ENCODE measurements at regions not wholly inside any gene's neighbourhood (a gene's known extent, or its start where the extent isn't known, plus 50 kb on each side); places are given as distances from the start of the nearest gene placed in this dataset.

DNA sequence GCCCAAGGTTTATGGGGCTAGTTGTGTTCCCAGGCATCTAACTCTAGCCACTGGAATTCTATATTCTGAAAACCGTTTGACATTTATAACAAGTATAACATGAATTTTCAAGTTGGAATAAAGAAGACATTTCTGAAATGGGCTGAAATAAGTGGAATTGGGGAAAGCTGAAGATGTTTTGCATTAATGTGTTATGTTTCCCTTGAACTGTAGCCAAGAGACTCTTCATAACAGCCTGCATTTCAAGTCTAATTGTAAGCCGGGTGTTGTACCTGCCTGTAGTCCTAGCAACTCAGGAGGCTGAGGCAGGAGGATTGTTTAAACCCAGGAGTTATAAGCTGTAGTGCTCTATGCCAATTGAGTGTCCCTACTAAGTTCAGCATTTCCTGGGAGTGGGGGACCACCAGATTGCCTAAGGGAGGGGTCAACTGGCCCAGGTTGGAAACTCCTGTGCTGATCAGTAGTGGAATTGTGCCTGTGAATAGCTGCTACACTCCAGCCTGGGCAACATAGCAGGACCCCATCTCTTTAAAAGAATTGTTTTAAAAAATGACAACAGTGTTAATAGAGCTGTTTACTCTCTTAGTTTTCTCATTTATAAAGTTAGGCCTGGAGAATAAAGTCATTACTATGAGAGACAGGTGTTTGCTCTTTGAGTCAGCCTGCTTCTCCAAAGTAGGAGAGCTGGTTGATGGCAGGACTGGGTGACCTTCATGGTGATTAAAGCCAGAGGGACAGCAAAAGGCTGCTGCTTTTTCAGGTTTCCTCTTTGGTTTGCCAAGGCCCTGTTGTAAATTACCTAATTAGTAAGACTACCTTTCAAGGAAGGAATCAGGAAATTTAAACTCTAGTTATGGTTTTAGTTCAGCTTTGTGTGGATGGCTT lies 483.6 kb upstream of the RGS6 start:
- H3K4me3 ChIP-seq (ENCODE audit: low read depth, low read length), result no peak overlapping the region
- no peak for DNase-seq (ENCODE audit: low read depth)
- TF ChIP-seq POLR2A (IDR thresholded peaks at IDR 0.05; ENCODE audit: extremely low read depth, insufficient read length), result no peak

DNA sequence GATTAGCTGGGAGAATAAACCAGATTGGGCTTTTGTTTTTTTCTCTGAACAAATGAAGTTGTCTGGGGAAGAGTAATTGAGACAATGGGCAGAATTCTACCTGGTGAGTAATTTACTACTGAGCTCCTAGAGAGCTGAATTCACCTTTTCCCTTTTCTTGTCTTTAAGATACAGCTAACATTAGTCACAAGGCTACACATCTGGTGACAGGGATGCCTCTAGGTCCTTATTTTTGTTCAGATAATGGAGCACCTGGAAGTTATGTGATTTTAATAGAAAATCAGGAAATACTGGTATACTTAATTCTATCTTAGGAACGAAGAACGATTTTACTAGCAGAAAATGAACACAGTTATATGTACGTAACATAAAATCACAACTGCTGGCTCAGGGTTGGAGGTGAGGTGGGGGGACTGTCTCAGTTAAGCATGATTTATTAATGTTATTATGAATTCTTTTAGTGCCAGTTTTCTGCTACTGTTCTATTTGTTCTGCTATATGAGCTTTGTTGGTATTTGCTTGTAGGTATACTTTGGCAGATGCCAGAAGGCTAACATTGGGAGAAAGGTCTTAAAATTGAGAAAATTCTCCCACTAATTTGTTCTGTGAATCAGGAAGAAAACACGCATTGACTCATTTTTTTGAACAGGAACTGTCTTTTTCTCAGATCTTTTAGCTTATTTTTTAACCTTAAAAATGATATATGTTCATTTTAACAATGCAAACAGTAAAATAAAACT lies 482.7 kb upstream of the RGS6 start:
- no peak overlapping the region for H3K4me3 ChIP-seq (ENCODE audit: low read depth, low read length)
- TF ChIP-seq POLR2A (IDR thresholded peaks at IDR 0.05; ENCODE audit: extremely low read depth, insufficient read length) (no peak), MYC (IDR thresholded peaks at IDR 0.05; ENCODE audit: low read depth, low read length) (no peak)
- TF ChIP-seq, protein P1, sequence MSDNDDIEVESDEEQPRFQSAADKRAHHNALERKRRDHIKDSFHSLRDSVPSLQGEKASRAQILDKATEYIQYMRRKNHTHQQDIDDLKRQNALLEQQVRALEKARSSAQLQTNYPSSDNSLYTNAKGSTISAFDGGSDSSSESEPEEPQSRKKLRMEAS (IDR thresholded peaks at IDR 0.05; ENCODE audit: low read depth, low read length), result no peak
- TF ChIP-seq, protein P2, sequence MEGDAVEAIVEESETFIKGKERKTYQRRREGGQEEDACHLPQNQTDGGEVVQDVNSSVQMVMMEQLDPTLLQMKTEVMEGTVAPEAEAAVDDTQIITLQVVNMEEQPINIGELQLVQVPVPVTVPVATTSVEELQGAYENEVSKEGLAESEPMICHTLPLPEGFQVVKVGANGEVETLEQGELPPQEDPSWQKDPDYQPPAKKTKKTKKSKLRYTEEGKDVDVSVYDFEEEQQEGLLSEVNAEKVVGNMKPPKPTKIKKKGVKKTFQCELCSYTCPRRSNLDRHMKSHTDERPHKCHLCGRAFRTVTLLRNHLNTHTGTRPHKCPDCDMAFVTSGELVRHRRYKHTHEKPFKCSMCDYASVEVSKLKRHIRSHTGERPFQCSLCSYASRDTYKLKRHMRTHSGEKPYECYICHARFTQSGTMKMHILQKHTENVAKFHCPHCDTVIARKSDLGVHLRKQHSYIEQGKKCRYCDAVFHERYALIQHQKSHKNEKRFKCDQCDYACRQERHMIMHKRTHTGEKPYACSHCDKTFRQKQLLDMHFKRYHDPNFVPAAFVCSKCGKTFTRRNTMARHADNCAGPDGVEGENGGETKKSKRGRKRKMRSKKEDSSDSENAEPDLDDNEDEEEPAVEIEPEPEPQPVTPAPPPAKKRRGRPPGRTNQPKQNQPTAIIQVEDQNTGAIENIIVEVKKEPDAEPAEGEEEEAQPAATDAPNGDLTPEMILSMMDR (IDR thresholded peaks at IDR 0.05; ENCODE audit: low read depth, low read length), result no peak
- no peak for DNase-seq (ENCODE audit: low read depth)

DNA sequence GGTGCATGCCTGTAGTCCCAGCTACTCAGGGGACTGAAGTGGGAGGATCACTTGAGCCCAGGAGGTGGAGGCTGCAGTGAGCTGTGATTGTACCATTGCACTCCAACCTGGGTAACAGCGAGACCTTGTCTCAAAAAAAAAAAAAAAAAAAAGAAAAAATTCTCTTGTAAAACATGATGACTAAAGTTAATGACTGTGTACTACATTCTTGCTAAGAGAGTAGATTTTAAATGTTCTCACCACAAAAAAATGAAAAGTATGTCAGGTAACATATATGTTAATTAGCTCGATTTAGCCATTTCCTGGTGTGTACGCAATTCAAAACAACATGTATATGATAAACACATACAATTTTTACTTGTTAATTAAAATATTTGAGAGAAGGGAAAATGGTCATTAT lies 480.7 kb upstream of the RGS6 start:
- DNase-seq (ENCODE audit: low read depth), result no peak
- TF ChIP-seq POLR2A (IDR thresholded peaks at IDR 0.05; ENCODE audit: extremely low read depth, insufficient read length) (no peak), MYC (IDR thresholded peaks at IDR 0.05; ENCODE audit: low read depth, low read length) (no peak)
- TF ChIP-seq, protein P1 (IDR thresholded peaks at IDR 0.05; ENCODE audit: low read depth, low read length), result no peak
- TF ChIP-seq, protein P2 (IDR thresholded peaks at IDR 0.05; ENCODE audit: low read depth, low read length), result no peak

DNA sequence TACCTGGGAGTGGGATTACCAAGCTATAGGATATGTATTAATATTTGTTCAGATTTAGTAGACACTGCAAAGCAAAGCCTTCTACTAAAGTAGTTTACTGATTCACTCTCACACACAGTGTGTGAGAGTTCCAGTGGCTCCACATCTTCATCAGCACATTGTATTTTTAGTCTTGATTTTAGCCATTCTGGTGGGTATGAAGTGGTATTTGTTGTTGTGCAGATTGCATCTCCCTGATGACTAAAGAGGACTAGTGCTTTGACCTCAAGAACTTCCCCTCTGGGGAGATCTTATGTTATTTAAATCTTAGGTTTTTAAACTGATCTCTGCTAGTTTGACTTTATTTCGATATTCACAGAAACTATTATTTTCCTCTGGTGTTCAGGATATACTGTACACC lies 479.7 kb upstream of the RGS6 start:
- H3K4me3 ChIP-seq (ENCODE audit: low read depth, low read length), result no peak overlapping the region
- TF ChIP-seq, protein P1 (IDR thresholded peaks at IDR 0.05; ENCODE audit: low read depth, low read length), result no peak
- TF ChIP-seq POLR2A (IDR thresholded peaks at IDR 0.05; ENCODE audit: extremely low read depth, insufficient read length) (no peak), MYC (IDR thresholded peaks at IDR 0.05; ENCODE audit: low read depth, low read length) (no peak)
- TF ChIP-seq, protein P2 (IDR thresholded peaks at IDR 0.05; ENCODE audit: low read depth, low read length), result no peak
- DNase-seq (ENCODE audit: low read depth), result peak; percentile 2

More for the DNA sequence above, 480.7 kb upstream of the RGS6 start:
- H3K4me3 ChIP-seq (ENCODE audit: low read depth, low read length), result no peak overlapping the region

DNA sequence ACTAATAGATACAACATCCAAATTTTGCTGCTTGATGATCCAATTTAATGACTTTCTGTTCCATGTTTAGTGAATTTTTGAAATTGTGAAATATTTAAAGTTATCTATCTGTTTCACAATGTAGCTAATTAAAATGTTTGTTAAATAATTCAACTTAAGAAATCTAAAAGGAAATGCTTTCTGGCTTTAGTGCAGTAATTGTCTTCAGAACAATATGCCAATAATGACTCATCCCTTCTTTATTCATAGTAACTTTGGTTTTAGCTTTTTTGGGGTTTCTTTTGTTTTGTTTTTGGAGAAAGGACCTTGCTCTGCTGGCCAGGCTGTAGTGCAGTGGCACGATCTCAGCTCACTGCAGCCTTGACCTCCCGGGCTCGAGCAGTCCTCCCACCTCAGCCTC lies 479.2 kb upstream of the RGS6 start:
- no peak for DNase-seq (ENCODE audit: low read depth)
- H3K4me3 ChIP-seq (ENCODE audit: low read depth, low read length), result no peak overlapping the region
- TF ChIP-seq POLR2A (IDR thresholded peaks at IDR 0.05; ENCODE audit: extremely low read depth, insufficient read length) (no peak), MYC (IDR thresholded peaks at IDR 0.05; ENCODE audit: low read depth, low read length) (no peak)
- TF ChIP-seq, protein P1 (IDR thresholded peaks at IDR 0.05; ENCODE audit: low read depth, low read length), result no peak
- TF ChIP-seq, protein P2 (IDR thresholded peaks at IDR 0.05; ENCODE audit: low read depth, low read length), result no peak

DNA sequence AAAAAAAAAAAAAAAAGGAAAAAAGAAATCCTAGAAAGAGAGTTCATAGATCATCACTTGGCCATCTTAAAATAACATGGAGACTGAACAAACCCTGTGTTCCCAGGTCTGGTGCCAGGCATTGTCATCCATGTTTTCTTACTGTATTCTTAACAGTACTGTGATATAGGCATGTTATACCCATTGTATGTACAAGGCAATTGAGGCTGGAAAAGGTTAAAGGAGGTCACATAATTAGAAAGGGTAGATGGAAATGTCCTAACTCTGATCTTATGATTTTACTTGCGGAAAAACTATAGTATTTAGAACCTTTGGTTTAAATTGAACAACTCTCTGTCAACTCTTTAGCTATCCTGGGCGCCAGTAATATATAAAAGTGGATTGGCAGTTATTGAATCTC lies 478.2 kb upstream of the RGS6 start:
- DNase-seq (ENCODE audit: low read depth), result no peak
- TF ChIP-seq, protein P1 (IDR thresholded peaks at IDR 0.05; ENCODE audit: low read depth, low read length), result no peak
- TF ChIP-seq, protein P2 (IDR thresholded peaks at IDR 0.05; ENCODE audit: low read depth, low read length), result no peak
- TF ChIP-seq POLR2A (IDR thresholded peaks at IDR 0.05; ENCODE audit: extremely low read depth, insufficient read length) (no peak), MYC (IDR thresholded peaks at IDR 0.05; ENCODE audit: low read depth, low read length) (no peak)

More for the DNA sequence above, 478.2 kb upstream of the RGS6 start:
- H3K4me3 ChIP-seq (ENCODE audit: low read depth, low read length), result no peak overlapping the region

Measured in NB4 (cell line).